ENCODE measurements at regions not wholly inside any gene's neighbourhood (a gene's known extent, or its start where the extent isn't known, plus 50 kb on each side); places are given as distances from the start of the nearest gene placed in this dataset.

DNA sequence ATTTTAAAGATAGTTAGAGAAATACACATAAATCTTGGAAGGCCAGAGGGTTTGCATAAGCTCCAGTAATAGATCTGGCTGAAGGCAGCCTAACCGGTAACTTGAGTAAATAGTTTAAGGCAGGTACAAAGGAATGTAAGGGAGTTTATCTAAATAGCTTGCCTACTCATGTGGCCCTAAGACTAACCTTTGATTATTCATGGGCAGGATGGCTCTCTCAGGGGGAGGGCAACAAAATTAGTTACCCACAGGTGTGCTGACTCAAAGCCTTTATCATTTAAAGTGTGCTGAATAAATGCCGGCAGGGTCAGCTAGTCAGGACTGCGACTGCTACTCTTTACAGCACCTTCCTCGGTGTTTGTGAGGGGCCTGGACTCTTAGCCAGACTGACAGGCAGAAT is 761.3 kb upstream of the KIF2B start:
- CTCF ChIA-PET = no interaction called here
- Histone ChIP-seq H4K20me1 (ENCODE audit: insufficient read depth) (no peaks in the 10 kb centered on the region), H3K9me2 (ENCODE audit: insufficient read depth) (no peaks in the 10 kb centered on the region), H3K4me1 (replicated peaks; ENCODE audit: insufficient read depth) (no peaks in the 10 kb centered on the region), H3K27ac (no peak overlapping the region), H3K79me2 (ENCODE audit: low read depth) (no peaks in the 10 kb centered on the region), H3K4me3 (no peak overlapping the region), H3K4me2 (no peak overlapping the region), H3K9me3 (ENCODE audit: insufficient read depth, low read depth) (no peaks in the 10 kb centered on the region), H3K27me3 (ENCODE audit: insufficient read depth, low read depth) (no peaks in the 10 kb centered on the region), H3F3A (ENCODE audit: insufficient read depth, low read depth) (no peaks in the 10 kb centered on the region), H3K36me3 (ENCODE audit: low read depth) (no peaks in the 10 kb centered on the region), H2AFZ (no peak overlapping the region)
- intact Hi-C loops (cut with micrococcal nuclease; ENCODE audit: unreplicated experiment) = no loop called here
- TF ChIP-seq EZH2 (IDR thresholded peaks at IDR 0.05; ENCODE audit: low read depth) = no peak
- TF ChIP-seq, protein P1, sequence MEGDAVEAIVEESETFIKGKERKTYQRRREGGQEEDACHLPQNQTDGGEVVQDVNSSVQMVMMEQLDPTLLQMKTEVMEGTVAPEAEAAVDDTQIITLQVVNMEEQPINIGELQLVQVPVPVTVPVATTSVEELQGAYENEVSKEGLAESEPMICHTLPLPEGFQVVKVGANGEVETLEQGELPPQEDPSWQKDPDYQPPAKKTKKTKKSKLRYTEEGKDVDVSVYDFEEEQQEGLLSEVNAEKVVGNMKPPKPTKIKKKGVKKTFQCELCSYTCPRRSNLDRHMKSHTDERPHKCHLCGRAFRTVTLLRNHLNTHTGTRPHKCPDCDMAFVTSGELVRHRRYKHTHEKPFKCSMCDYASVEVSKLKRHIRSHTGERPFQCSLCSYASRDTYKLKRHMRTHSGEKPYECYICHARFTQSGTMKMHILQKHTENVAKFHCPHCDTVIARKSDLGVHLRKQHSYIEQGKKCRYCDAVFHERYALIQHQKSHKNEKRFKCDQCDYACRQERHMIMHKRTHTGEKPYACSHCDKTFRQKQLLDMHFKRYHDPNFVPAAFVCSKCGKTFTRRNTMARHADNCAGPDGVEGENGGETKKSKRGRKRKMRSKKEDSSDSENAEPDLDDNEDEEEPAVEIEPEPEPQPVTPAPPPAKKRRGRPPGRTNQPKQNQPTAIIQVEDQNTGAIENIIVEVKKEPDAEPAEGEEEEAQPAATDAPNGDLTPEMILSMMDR (conservative IDR thresholded peaks at IDR 0.05) = no peak
- no peak for DNase-seq
- POLR2A ChIA-PET (ENCODE audit: unreplicated experiment) = no interaction called here
- no TSS peak for BruUV-seq (replicated peaks)

DNA sequence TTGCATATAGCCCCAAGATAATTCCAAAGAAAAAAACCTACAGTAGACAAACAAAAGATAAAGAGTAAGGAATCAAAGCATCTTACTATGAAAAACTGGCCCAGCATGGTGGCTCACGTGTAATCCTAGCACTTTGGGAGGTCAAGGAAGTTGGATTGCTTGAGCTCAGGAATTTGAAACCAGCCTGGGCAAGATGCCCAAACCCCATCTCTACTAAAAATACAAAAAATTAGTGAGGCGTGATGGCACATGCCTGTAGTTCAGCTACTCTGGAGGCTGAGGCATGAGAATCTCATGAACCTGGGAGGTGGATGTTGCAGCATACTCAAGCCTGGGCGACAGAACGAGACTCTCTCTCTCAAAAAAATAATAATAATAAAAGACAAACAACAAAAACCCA is 764.7 kb upstream of the KIF2B start:
- no peak overlapping the region for H3K4me3 ChIP-seq

DNA sequence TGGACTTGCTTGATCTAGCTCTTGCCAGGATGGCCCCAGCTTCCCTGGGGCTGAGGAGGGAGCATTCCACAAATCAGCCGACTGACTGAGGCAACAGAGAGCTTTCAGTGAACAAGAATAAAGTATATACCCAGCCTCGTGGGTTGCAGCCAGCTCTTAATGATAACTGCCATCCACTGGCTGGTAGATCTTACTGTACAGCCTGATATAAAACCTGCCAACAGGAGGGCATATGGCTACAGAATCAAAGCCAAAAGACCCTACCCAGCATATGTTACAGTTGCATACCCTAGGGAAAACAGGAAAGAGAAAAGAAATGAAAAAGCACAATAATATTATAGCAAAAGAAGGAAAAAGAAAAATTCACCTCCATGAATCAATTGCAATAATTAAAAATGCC is 775.9 kb upstream of the KIF2B start:
- Histone ChIP-seq H3K4me2 (no peak overlapping the region), H3K9me3 (ENCODE audit: insufficient read depth, low read depth) (no peaks in the 10 kb centered on the region), H4K20me1 (ENCODE audit: insufficient read depth) (no peaks in the 10 kb centered on the region), H3F3A (ENCODE audit: insufficient read depth, low read depth) (no peaks in the 10 kb centered on the region), H3K36me3 (ENCODE audit: low read depth) (no peaks in the 10 kb centered on the region), H3K27me3 (ENCODE audit: insufficient read depth, low read depth) (no peaks in the 10 kb centered on the region), H3K9me2 (ENCODE audit: insufficient read depth) (no peaks in the 10 kb centered on the region), H3K79me2 (ENCODE audit: low read depth) (no peaks in the 10 kb centered on the region), H2AFZ (no peak overlapping the region), H3K4me3 (no peak overlapping the region), H3K27ac (no peak overlapping the region), H3K4me1 (replicated peaks; ENCODE audit: insufficient read depth) (no peaks in the 10 kb centered on the region)
- TF ChIP-seq, protein P1 (conservative IDR thresholded peaks at IDR 0.05) = no peak
- TF ChIP-seq EZH2 (IDR thresholded peaks at IDR 0.05; ENCODE audit: low read depth) = no peak
- intact Hi-C loops (cut with micrococcal nuclease; ENCODE audit: unreplicated experiment) = no loop called here
- POLR2A ChIA-PET (ENCODE audit: unreplicated experiment) = no interaction called here
- BruUV-seq (replicated peaks) = no TSS peak
- no peak for DNase-seq
- CTCF ChIA-PET = no interaction called here

More for the DNA sequence above, 764.7 kb upstream of the KIF2B start:
- Histone ChIP-seq H3K79me2 (ENCODE audit: low read depth) (no peaks in the 10 kb centered on the region), H3K4me2 (no peak overlapping the region), H3K27ac (no peak overlapping the region), H3K27me3 (ENCODE audit: insufficient read depth, low read depth) (no peaks in the 10 kb centered on the region), H3F3A (ENCODE audit: insufficient read depth, low read depth) (no peaks in the 10 kb centered on the region), H2AFZ (no peak overlapping the region), H3K9me3 (ENCODE audit: insufficient read depth, low read depth) (no peaks in the 10 kb centered on the region), H4K20me1 (ENCODE audit: insufficient read depth) (no peaks in the 10 kb centered on the region), H3K4me1 (replicated peaks; ENCODE audit: insufficient read depth) (no peaks in the 10 kb centered on the region), H3K36me3 (ENCODE audit: low read depth) (no peaks in the 10 kb centered on the region), H3K9me2 (ENCODE audit: insufficient read depth) (no peaks in the 10 kb centered on the region)
- BruUV-seq (replicated peaks) = no TSS peak
- intact Hi-C loops (cut with micrococcal nuclease; ENCODE audit: unreplicated experiment) = no loop called here
- TF ChIP-seq, protein P1 (conservative IDR thresholded peaks at IDR 0.05) = no peak
- DNase-seq = no peak
- POLR2A ChIA-PET (ENCODE audit: unreplicated experiment) = no interaction called here
- CTCF ChIA-PET = no interaction called here
